BJ (cell line): ENCODE measurements at regions not wholly inside any gene's neighbourhood (a gene's known extent, or its start where the extent isn't known, plus 50 kb on each side); places are given as distances from the start of the nearest gene placed in this dataset.

Source experiments
- CTCF ChIA-PET: fragments of 350-600 bp; formaldehyde crosslinking; extraction: SDS; loops from one replicate; lab custom pipeline; 2021; ENCODE audit warnings: antibody characterized with exemption, inconsistent platforms; lab: Yijun Ruan, JAX
- POLR2A ChIA-PET: fragments of 300-600 bp; sonication (Branson Sonifier 250); formaldehyde crosslinking; extraction: SDS; loops from one replicate; lab custom pipeline; 2021; ENCODE audit warnings: antibody characterized with exemption; lab: Charles Lee
- DNase-seq: peaks from one replicate; pipeline ENCODE4 v3.0.0-alpha.2; 2011; ENCODE audit warnings: low read depth
- H3K27me3 ChIP-seq: 2 replicates; pipeline ENCODE4 v1.6.0; 2011; ENCODE audit warnings: low read length; ENCODE audit not compliant: control insufficient read depth, insufficient read depth
- H3K36me3 ChIP-seq: 2 replicates; pipeline ENCODE4 v1.5.1; 2011; ENCODE audit warnings: low read length; ENCODE audit not compliant: control insufficient read depth, insufficient read depth
- H3K4me3 ChIP-seq: 2 replicates; pipeline ENCODE4 v1.5.1; 2011; ENCODE audit warnings: low read depth, mild to moderate bottlenecking, control low read depth, low read length
- TF ChIP-seq, protein P1 (sequence below): IDR thresholded peaks from 2 replicates; pipeline ENCODE4 v1.5.1; 2011; ENCODE audit warnings: low read depth, mild to moderate bottlenecking, control low read depth, inconsistent platforms, low read length, moderate library complexity; ENCODE audit not compliant: insufficient read depth

DNA sequence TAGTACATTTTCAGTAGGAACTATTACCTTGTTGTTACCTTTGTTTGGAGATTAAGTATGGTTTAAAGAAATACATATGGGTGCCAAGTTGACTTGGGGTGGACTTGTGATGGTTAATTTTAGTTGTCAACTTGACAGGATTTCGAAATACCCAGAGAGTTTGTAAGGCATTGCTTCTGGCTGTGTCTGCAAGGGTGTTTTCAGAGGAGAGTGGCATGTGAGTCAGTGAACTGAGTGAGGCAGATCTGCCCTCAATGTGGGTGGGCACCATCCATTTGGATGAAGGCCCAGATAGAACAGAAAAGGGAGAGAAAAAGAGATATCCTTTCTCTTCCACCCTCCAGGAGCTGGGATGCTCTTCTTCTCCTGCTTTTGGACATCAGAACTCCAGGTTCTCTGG is 315.5 kb downstream of the GPATCH2 start:
- CTCF ChIA-PET = interaction anchor here (0.6 kb wide), 1 partner anchor 13 kb away, joined by 3 read pairs; no protein-coding TSS in a partner anchor
- no peak for DNase-seq
- Histone ChIP-seq H3K27me3 (no peaks in the 10 kb centered on the region), H3K4me3 (no peak overlapping the region), H3K36me3 (no peaks in the 10 kb centered on the region)
- TF ChIP-seq, protein P1, sequence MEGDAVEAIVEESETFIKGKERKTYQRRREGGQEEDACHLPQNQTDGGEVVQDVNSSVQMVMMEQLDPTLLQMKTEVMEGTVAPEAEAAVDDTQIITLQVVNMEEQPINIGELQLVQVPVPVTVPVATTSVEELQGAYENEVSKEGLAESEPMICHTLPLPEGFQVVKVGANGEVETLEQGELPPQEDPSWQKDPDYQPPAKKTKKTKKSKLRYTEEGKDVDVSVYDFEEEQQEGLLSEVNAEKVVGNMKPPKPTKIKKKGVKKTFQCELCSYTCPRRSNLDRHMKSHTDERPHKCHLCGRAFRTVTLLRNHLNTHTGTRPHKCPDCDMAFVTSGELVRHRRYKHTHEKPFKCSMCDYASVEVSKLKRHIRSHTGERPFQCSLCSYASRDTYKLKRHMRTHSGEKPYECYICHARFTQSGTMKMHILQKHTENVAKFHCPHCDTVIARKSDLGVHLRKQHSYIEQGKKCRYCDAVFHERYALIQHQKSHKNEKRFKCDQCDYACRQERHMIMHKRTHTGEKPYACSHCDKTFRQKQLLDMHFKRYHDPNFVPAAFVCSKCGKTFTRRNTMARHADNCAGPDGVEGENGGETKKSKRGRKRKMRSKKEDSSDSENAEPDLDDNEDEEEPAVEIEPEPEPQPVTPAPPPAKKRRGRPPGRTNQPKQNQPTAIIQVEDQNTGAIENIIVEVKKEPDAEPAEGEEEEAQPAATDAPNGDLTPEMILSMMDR = no peak
- POLR2A ChIA-PET = no interaction called here

DNA sequence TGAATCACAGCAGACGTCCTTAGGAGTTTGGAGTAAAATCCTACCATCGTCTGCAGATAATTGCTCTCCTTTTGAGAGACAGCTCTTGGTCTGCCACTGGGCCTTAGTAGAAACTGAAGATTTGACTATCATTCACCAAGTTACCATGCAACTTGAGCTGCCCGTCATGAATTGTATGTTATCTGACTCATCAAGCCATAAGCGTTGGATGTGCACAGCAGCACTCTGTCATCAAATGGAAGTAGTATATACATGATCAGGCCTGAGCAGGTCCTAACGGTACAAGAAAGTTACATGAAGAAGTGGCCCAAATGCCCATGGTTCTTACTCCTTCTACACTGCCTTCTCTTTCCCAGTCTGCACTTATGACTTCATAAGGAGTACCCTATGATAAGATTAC is 317.8 kb downstream of the GPATCH2 start:
- Histone ChIP-seq H3K4me3 (no peak overlapping the region), H3K36me3 (no peaks in the 10 kb centered on the region), H3K27me3 (no peaks in the 10 kb centered on the region)
- ChIA-PET CTCF (interaction anchor here (1.2 kb wide), 1 partner anchor 13 kb away, joined by 4 read pairs; no protein-coding TSS in a partner anchor), POLR2A (no interaction called here)
- TF ChIP-seq, protein P1 = no peak
- DNase-seq = no peak

DNA sequence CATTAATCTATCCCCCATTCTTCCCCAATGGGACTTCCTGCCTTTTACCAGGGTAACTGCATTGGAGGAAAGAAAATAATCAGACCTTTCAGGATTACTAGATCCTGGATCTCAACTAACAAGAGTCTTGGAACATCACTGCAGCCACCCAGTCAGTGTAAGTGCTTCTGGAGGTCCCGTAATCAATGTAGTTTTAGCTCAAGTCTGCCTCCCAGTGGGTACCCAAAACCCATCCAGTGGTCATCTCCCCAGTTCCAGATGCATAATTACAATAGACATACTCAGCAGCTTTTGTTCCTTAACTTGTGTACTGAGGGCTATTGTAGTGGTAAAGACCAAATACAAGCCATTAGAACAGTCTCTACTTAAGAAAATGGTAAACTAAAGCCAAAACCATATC is 319.1 kb downstream of the GPATCH2 start:
- Histone ChIP-seq H3K36me3 (no peaks in the 10 kb centered on the region), H3K4me3 (no peak overlapping the region), H3K27me3 (no peaks in the 10 kb centered on the region)
- TF ChIP-seq, protein P1 = no peak
- ChIA-PET CTCF (no interaction called here), POLR2A (no interaction called here)
- no peak for DNase-seq

DNA sequence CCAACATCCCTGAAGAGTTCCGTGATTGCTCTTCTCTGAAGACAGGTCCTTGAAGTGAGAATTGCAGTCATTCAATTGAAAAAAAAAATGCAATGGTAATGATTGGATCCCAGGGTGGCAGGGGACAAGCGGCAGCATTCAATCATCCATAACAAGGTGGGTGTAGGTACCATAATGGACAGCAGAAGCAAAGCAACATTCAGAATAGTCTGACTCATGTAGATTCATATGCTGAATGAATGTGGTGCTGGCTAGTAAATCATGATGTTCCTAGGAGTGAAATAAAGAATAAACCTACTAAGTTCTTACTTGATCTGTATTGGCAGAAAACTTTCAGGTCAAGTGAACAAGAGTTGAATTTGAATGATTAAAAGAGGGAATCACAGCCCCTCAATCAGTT is 319.6 kb downstream of the GPATCH2 start:
- POLR2A ChIA-PET = no interaction called here
- no peak overlapping the region for H3K4me3 ChIP-seq
- CTCF ChIA-PET = no interaction called here

DNA sequence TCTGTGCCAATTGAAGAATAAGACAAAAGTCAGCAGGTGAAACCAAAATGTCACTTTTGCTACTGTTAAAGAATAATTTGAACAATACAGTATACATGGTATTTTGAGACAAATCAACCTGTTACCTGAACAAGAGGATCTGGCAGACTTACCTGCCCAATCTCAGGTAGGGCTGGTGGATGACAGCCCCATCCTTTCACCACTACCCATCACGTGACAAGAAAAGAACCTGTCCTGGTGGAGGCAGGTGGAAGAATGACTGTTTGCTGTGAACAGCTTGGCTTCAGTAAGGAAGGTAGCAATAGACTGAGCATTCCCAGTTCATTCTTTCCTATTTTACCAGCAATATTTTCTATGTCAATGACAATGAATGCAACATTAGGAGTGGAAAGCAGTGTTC is 349.6 kb downstream of the GPATCH2 start:
- H3K36me3 ChIP-seq = no peaks in the 10 kb centered on the region
- ChIA-PET CTCF (no interaction called here), POLR2A (no interaction called here)
- no peak overlapping the region for H3K4me3 ChIP-seq
- no peaks in the 10 kb centered on the region for H3K27me3 ChIP-seq
- no peak for DNase-seq
- TF ChIP-seq, protein P1 = no peak

More for the DNA sequence above, 319.6 kb downstream of the GPATCH2 start:
- H3K27me3 ChIP-seq = no peaks in the 10 kb centered on the region
- H3K36me3 ChIP-seq = no peaks in the 10 kb centered on the region
- TF ChIP-seq, protein P1 = no peak
- no peak for DNase-seq
